VCaP (cell line): ENCODE measurements at regions not wholly inside any gene's neighbourhood (a gene's known extent, or its start where the extent isn't known, plus 50 kb on each side); places are given as distances from the start of the nearest gene placed in this dataset.
A peak's percentile ranks its signal among the peaks of the same experiment; 100 is the strongest.

Source experiments
- H3K27ac ChIP-seq: fragments of 450-650 bp; 2 replicates; pipeline ENCODE4 v1.5.1; 2017
- TF ChIP-seq, protein P1 (sequence below): fragments of 450-650 bp; conservative IDR thresholded peaks from 2 replicates; pipeline ENCODE4 v1.5.1; 2017; ENCODE audit warnings: mild to moderate bottlenecking, moderate library complexity

DNA sequence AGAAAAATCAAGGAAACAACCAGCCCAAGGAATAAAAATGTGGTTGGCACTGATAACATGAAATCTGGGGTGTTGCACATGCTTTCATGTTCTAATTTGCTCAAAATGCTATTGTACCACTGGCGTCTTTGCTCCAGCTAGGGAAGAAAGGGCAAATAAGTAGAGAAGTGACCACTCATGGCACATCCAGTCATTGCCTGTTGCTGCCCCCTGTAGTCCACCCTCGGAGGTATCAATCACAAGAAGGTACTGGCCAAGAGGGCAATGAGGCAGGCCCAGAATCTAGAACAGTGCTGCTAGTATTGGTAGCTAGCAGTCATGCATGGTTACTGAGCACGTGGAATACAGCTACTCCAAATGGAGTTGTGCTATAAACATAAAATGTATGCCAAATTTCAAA, 213.4 kb downstream of the CDCA7 start:
- TF ChIP-seq, protein P1, sequence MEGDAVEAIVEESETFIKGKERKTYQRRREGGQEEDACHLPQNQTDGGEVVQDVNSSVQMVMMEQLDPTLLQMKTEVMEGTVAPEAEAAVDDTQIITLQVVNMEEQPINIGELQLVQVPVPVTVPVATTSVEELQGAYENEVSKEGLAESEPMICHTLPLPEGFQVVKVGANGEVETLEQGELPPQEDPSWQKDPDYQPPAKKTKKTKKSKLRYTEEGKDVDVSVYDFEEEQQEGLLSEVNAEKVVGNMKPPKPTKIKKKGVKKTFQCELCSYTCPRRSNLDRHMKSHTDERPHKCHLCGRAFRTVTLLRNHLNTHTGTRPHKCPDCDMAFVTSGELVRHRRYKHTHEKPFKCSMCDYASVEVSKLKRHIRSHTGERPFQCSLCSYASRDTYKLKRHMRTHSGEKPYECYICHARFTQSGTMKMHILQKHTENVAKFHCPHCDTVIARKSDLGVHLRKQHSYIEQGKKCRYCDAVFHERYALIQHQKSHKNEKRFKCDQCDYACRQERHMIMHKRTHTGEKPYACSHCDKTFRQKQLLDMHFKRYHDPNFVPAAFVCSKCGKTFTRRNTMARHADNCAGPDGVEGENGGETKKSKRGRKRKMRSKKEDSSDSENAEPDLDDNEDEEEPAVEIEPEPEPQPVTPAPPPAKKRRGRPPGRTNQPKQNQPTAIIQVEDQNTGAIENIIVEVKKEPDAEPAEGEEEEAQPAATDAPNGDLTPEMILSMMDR, result no peak
- no peak overlapping the region for H3K27ac ChIP-seq

DNA sequence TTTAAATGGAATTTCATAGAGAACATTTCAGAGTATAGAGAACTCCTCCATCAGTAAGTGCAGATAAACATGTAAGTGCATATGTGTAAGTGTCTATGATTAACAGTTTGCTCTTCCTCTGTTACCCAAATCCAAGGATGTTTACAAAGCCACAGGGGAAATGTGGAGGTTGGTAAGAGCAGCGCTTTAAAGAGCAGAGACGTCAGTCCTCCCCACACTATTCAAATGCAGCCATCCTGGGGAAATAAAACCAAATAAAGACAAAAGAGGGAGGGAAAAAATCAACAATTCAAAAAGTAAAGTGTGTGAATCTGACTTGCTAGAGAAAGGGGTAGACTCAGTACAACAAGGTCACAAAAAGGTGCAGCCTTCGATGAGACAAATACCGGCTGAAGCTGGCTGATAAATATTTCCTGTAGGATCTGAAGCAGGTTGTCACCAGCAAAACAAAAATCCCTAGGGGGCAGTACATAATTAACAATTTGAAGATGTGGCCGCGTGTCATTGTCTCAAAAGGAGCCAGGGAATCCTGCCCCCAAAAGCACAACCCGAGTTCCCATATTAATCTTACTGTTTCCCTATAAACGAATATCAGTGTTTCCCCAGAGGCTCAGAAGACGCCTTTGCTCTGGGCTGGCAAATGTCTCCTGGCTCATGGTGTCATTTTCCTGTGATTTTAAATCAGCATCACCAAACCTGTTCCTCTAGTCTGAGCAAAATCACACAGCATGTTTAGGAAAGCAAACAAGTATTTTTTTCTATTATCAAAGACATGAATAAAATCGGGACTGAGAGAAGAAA, 216.5 kb downstream of the CDCA7 start:
- H3K27ac ChIP-seq, result peak overlapping the region; percentile 97
- TF ChIP-seq, protein P1, result peak; percentile 67

DNA sequence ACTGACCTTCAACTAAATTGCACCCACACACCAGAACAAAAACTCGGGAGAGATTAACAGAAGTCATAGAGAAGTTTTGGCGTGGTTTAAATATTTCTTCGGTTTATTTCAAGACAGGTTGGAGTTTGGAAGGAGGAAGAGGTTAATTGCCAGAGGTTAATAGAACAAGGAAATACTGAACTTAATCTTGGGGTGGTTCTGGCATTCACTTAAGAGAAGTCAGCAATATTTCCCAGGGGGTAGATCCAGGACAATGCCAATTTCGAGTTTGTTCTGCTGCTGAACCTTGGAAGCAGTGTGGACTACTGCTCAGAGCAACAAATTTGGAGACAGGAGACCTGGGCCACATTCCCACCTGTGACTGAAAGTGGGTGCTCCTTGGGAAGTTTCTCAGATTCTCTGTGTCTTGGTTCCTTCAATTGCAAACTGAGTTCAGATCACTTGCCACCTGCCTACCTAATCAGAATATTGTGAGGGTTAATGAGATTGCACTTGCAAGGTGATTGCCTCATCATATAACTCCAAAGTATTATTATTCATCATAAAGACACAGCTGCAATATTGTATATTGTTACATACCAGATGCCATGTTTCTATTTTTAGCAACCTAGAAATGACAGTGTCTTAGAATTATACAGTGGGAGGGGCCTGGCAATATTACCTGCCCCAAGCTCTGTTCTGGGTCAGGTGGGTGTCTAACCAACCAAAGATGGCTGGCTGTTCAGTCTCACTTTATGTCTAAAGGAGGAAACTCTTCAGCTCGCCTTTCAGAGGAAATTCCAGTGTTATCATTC, 217.4 kb downstream of the CDCA7 start:
- TF ChIP-seq, protein P1, result no peak
- peak overlapping the region; percentile 97 for H3K27ac ChIP-seq

DNA sequence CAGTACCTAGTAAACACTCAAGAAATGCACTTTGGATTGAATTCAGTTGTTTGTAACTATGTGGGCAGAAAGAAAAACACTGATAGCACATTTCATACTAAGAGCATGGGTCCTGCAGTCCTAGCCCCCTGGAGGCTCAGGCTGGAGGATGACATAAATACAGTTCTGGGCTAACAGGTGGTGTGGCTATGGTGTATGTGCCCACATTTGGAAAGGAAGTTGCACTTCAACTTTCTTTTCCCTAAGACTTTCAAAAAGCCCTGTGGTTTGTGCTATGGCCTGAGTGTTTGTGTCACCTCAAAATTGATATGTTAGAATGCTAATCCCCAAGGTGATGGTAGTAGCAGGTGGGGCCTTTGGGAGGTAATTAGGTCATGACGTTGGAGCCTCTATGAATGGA, 218.2 kb downstream of the CDCA7 start:
- H3K27ac ChIP-seq, result peak overlapping the region; percentile 97
- TF ChIP-seq, protein P1, result no peak

DNA sequence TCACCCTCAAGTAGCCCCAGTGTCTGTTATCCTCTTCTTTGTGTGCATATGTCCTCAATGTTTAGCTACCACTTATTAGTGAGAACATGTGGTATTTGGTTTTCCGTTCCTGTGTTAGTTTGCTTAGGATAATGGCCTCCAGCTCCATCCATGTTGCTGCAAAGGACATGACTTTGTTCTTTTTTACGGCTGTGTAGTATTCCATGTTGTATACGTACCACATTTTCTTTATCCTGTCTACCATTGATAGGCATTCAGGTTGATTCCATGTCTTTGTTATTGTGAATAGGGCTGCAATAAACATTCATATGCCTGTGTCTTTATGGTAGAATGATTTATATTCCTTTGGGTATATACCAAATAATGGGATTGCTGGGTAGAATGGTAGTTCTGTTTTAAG, 219.1 kb downstream of the CDCA7 start:
- peak overlapping the region; percentile 97 for H3K27ac ChIP-seq

DNA sequence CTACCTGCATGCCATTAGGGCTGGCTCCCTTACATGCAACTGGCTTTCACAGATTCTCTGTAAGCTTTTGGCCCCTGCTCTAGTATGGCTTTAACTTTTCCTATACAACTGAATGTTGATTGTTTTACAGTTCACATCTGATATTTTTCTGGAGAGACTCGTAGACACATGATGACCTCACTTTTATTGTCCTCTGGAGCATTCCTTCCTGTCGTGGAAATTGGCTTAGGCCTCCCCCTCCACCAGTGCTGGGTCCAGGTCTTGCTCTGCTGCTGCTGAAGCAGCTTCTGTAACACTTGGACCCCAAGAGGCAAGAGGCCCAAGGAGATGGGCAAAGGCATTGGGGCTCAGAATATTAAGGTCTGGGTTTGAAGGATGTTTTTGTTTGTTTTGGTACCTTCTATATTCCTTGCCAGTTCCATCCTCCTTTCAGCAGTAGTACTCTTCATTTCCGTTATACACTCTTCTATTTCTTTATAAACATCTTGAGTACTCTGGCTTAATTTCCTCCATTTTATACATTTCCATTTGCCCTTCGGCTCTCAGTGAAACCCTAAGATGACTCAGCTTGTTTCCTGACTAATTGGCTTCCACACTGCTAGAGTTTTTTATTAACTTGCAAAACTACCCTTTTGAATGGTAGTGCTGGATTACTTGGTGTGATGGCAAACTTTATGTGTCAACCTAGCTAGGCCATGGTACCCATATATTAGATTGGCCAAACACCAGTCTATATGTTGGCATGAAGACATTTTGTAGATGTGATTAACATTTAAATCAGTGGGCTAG, 219.8 kb downstream of the CDCA7 start:
- no peak overlapping the region; the same call in 1 of the 2 replicates for H3K27ac ChIP-seq
- TF ChIP-seq, protein P1, result no peak

DNA sequence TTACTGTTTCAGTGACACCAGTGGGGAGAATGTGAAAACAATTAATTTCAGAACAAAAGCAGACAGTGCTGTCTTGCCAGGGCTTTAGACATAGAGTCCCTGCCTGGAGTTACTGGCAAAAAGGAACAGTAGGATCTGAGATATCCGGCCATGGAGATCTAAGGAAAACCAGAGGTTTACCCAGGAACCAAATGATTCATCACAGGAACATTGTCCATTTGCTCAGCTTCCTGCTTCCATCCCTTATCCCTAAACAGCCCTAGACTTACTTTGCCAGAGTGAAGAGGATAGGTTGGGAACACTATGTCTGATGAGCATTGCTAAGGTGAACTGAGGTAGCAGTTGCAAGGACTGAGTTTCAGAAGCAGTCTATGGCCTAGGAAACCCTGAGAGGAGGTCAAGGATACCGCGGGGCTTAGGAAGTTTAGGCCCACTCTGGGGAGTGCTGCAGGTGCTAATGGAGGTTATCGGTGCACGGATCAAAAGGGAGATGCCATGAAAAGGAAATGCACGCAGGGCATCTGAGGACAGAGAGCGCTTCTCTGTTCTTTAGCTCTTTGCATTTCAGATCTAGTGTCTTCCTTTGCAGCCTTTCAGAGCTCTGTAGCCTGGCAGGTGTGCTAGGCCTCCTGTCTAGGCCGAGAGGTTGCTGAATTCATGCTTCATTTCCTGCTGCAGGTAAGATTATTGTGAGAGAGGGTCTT, 223.9 kb downstream of the CDCA7 start:
- H3K27ac ChIP-seq, result no peak overlapping the region

More for the DNA sequence above, 223.9 kb downstream of the CDCA7 start:
- TF ChIP-seq, protein P1, result no peak
